HFF-Myc (cell line): ENCODE measurements at regions not wholly inside any gene's neighbourhood (a gene's known extent, or its start where the extent isn't known, plus 50 kb on each side); places are given as distances from the start of the nearest gene placed in this dataset.

Source experiments
- DNase-seq: peaks from one replicate; pipeline ENCODE4 v3.0.0-alpha.2; 2011; ENCODE audit warnings: low read depth; ENCODE audit errors: extremely low read depth
- H3K4me3 ChIP-seq: replicated peaks from 2 replicates; pipeline ENCODE4 v1.5.1; 2011; ENCODE audit warnings: low read depth, mild to moderate bottlenecking, control low read depth, low read length
- TF ChIP-seq, protein P1 (sequence below): IDR thresholded peaks from 2 replicates; pipeline ENCODE4 v1.5.1; 2012; ENCODE audit warnings: mild to moderate bottlenecking, low read depth, low read length, control low read depth; ENCODE audit errors: missing control alignments

DNA sequence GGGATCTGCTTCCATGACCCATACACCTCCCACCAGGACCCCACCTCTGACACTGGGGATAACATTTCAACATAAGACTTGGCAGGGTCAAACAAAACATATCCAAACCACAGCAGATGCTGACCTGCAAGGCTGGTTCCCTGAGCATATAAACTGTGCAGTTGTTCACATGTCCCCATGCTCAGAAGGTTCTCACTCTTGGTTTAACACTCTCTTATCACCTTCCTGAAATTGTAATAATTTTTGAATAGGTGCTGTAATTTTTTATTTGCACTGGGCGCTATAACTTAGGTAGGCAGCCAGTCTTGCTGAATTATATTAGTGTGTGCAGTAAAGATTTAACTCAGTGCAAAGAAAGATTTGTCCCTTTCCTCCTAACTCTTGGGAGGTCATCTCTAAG lies 824.8 kb upstream of the SOX9 start:
- H3K4me3 ChIP-seq: no peak overlapping the region
- TF ChIP-seq, protein P1, sequence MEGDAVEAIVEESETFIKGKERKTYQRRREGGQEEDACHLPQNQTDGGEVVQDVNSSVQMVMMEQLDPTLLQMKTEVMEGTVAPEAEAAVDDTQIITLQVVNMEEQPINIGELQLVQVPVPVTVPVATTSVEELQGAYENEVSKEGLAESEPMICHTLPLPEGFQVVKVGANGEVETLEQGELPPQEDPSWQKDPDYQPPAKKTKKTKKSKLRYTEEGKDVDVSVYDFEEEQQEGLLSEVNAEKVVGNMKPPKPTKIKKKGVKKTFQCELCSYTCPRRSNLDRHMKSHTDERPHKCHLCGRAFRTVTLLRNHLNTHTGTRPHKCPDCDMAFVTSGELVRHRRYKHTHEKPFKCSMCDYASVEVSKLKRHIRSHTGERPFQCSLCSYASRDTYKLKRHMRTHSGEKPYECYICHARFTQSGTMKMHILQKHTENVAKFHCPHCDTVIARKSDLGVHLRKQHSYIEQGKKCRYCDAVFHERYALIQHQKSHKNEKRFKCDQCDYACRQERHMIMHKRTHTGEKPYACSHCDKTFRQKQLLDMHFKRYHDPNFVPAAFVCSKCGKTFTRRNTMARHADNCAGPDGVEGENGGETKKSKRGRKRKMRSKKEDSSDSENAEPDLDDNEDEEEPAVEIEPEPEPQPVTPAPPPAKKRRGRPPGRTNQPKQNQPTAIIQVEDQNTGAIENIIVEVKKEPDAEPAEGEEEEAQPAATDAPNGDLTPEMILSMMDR: no peak
- DNase-seq: no peak

DNA sequence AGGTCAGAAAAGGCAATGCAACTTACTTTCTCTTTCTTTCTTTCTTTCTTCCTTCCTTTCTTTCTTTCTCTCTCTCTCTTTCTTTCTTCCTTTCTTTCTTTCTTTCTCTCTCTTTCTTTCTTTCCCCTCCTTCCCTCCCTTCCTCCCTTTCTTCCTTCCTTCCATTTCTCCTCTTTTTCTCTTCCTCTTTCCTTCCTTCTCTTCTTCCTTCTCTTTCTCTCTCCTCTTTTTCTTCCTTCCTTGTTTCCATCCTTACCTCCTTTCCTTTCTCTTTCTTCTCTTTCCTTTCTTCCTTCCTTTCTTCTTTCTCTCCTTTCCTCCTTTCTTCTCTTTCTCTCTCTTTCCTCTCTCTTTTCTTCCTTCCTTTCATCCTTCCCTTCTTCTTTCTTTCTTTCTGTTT lies 819.8 kb upstream of the SOX9 start:
- TF ChIP-seq, protein P1: no peak
- no peak for DNase-seq

DNA sequence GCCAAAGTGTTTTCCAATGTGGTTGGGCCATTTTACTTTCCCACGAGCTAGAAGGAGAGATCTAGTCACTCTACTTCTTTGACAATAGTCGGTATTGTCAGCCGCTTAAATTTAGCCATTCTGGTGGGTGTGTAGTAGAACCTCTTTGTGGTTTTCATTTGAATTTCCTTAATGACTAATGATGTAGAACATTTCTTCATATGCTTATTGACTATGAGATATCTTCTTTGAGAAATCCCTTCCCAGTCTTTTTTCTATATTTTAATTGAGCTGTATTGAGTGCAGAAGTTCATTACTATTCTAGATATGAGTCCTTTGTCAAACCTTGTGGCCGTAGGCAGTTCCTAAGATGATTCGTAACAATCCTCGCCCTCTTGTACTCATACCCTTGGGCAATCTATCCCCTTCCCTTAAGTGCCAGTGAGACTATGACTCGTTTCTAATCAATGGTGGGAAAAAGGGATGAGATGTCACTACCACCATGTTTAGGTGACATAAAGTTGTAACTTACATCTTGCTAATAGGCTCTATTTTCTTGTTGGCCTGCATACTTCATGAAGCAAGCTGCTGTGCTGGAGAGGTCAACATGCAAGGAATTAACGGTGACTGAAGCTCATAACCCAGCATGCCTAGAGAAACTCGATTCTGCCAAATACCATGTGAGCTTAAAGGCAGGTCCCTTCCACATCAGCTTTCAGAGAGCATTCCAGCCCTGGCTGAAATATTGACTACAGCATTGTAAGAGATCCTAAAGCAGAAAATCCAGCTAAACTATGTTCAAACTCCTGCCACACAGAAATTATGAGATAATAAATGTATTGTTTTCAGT lies 817.9 kb upstream of the SOX9 start:
- DNase-seq: no peak
- TF ChIP-seq, protein P1: no peak
- no peak overlapping the region for H3K4me3 ChIP-seq

More for the DNA sequence above, 819.8 kb upstream of the SOX9 start:
- H3K4me3 ChIP-seq: no peak overlapping the region

DNA sequence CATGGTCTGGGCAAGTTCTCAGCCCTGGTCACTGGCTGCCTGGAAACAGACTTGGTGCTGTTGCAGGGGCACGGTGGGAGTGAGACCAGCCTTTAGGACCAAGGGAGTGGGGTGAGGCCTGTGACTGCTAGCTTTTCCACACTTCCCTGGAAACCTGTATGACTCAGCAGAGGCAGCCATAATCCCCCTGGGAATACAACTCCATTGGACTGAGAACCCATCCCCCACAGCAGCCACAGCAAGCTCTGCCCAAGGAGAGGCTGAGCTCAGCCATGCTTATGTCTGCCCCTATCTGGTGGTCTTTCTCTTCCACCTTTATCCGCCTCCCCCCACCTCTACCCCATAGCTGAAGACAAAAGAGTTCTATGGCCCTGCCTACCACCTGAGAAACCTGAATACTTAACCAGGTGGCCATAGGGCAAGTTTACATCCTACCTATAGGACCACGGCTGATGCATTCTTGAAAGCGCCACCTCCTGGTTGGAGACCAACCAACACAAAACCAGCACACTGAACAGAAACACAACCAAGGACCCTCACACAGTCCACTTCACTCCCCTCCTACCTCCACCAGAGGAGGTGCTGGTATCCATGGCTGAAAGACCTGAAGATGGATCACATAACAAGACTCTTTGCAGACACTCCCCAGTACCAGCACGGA lies 816.2 kb upstream of the SOX9 start:
- DNase-seq: no peak
- TF ChIP-seq, protein P1: no peak
- no peak overlapping the region for H3K4me3 ChIP-seq

DNA sequence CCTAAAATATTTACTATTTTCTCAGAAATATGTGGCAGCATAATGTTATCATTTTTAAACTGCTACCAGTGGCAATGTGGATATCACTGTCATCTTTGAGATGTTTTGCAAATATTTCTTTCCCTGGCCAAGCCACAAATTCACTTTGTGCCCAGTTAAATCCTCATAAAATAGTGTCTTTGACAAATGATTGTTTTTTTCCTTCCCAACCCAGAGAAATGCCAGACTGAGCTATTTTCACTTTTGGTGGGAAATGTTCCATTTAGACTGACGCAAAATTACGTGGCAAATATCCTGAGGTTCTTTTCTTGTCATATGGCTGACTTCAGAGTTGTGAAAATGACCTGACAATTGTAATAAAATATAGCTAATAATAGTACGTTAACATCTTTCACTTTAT lies 807.0 kb upstream of the SOX9 start:
- TF ChIP-seq, protein P1: no peak
- no peak for DNase-seq
- no peak overlapping the region for H3K4me3 ChIP-seq

DNA sequence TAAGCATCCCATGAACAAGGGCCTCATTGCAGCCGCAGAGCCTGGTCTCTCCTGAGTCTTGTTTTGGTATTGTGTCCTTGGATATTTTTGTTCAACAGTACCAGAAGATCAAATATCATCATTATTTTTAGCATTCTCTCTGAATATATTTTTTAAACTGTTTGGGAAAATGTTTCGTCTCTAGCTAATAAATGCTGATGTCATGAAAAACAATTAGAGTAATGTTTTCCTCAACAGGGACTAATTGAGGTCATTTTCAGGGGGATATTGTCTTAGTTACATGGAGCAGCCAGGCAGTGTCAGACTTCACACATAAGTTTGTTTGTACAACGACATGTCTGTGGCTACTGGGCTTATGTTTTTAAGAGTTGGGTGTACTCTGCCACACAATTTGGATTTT lies 805.3 kb upstream of the SOX9 start:
- no peak overlapping the region for H3K4me3 ChIP-seq
- TF ChIP-seq, protein P1: no peak
- no peak for DNase-seq
